Smooth muscle cell (in vitro differentiated cells): ENCODE measurements at regions not wholly inside any gene's neighbourhood (a gene's known extent, or its start where the extent isn't known, plus 50 kb on each side); places are given as distances from the start of the nearest gene placed in this dataset.

ENCODE experiments used
- DNase-seq: peaks from one replicate; lab custom pipeline; 2025; ENCODE audit not compliant: unreplicated experiment; lab: John Stamatoyannopoulos, UW
- H2AFZ ChIP-seq: fragments of 200-600 bp; sonication (generic); 2 replicates; pipeline ENCODE4 v1.6.0; 2016; ENCODE audit warnings: antibody characterized with exemption, low read depth, mild to moderate bottlenecking
- H3F3A ChIP-seq: fragments of 200-600 bp; sonication (generic); 2 replicates; pipeline ENCODE4 v1.6.0; 2017; ENCODE audit warnings: antibody characterized with exemption, low read depth
- H3K27ac ChIP-seq: fragments of 200-600 bp; sonication (generic); 2 replicates; pipeline ENCODE4 v1.5.1; 2016; ENCODE audit warnings: low read depth, mild to moderate bottlenecking
- H3K27me3 ChIP-seq: fragments of 200-600 bp; sonication (generic); 2 replicates; pipeline ENCODE4 v1.6.1; 2016; ENCODE audit warnings: low read depth, mild to moderate bottlenecking
- H3K36me3 ChIP-seq: fragments of 200-600 bp; sonication (generic); 2 replicates; pipeline ENCODE4 v1.5.1; 2016; ENCODE audit warnings: low read depth
- H3K4me1 ChIP-seq: fragments of 200-600 bp; sonication (generic); 2 replicates; pipeline ENCODE4 v1.5.1; 2016; ENCODE audit warnings: low read depth
- H3K4me2 ChIP-seq: fragments of 200-600 bp; sonication (generic); 2 replicates; pipeline ENCODE4 v1.6.0; 2016; ENCODE audit warnings: mild to moderate bottlenecking
- H3K4me3 ChIP-seq: fragments of 200-600 bp; sonication (generic); 2 replicates; pipeline ENCODE4 v1.5.1; 2016; ENCODE audit warnings: mild to moderate bottlenecking
- H3K79me2 ChIP-seq: fragments of 200-600 bp; sonication (generic); 2 replicates; pipeline ENCODE4 v1.6.0; 2016; ENCODE audit warnings: low read depth, mild to moderate bottlenecking
- H3K9ac ChIP-seq: fragments of 200-600 bp; sonication (generic); 2 replicates; pipeline ENCODE4 v1.6.0; 2016; ENCODE audit warnings: low read depth
- H3K9me3 ChIP-seq: fragments of 200-600 bp; sonication (generic); replicated peaks from 2 replicates; pipeline ENCODE4 v1.5.1; 2016; ENCODE audit warnings: low read depth
- H4K20me1 ChIP-seq: fragments of 200-600 bp; sonication (generic); 2 replicates; pipeline ENCODE4 v1.6.0; 2016; ENCODE audit warnings: low read depth
- CTCF ChIP-seq: fragments of 200-600 bp; sonication (generic); IDR thresholded peaks from 2 replicates; pipeline ENCODE4 v1.5.1; 2017; ENCODE audit warnings: borderline replicate concordance, mild to moderate bottlenecking, antibody characterized with exemption; ENCODE audit not compliant: insufficient read depth, poor library complexity, severe bottlenecking
- WGBS: methylation state at CpG from one replicate; pipeline ENCODE4 v1.1.7; 2016; ENCODE audit warnings: low lambda C conversion rate; 5-methylcytosine and 5-hydroxymethylcytosine counted together

GRCh38 chr7:42774436-42774835, 137.4 kb downstream of the C7orf25 start:
- Histone ChIP-seq H3K9me3 (peaks cover 7% of the 10 kb centered on the region), H3K27ac (no peak overlapping the region), H3K27me3 (no peaks in the 10 kb centered on the region), H3K36me3 (no peaks in the 10 kb centered on the region), H3K4me3 (no peak overlapping the region), H4K20me1 (no peaks in the 10 kb centered on the region), H3F3A (no peaks in the 10 kb centered on the region), H2AFZ (no peak overlapping the region), H3K4me1 (no peaks in the 10 kb centered on the region), H3K4me2 (no peak overlapping the region), H3K9ac (no peak overlapping the region), H3K79me2 (no peaks in the 10 kb centered on the region)
- TF ChIP-seq CTCF, result no peak
- 78% methylated on average over 4 of the region's 4 CpGs for WGBS
- no peak for DNase-seq

GRCh38 chr7:42770114-42770513, 141.8 kb downstream of the C7orf25 start:
- H3F3A ChIP-seq, result no peaks in the 10 kb centered on the region
- H3K4me3 ChIP-seq, result no peak overlapping the region
- no peaks in the 10 kb centered on the region for H4K20me1 ChIP-seq
- H2AFZ ChIP-seq, result no peak overlapping the region
- no peaks in the 10 kb centered on the region for H3K9me3 ChIP-seq
- H3K4me1 ChIP-seq, result no peaks in the 10 kb centered on the region
- H3K79me2 ChIP-seq, result no peaks in the 10 kb centered on the region
- H3K9ac ChIP-seq, result no peak overlapping the region
- TF ChIP-seq CTCF, result no peak
- no peak overlapping the region for H3K4me2 ChIP-seq
- no peaks in the 10 kb centered on the region for H3K27me3 ChIP-seq
- 78% methylated on average over 3 of the region's 3 CpGs for WGBS
- no peaks in the 10 kb centered on the region for H3K36me3 ChIP-seq
- DNase-seq, result no peak
- H3K27ac ChIP-seq, result no peak overlapping the region

GRCh38 chr7:42768045-42768444, 143.8 kb downstream of the C7orf25 start:
- no peak for DNase-seq
- Histone ChIP-seq H3F3A (no peaks in the 10 kb centered on the region), H4K20me1 (no peaks in the 10 kb centered on the region), H2AFZ (no peak overlapping the region), H3K4me3 (no peak overlapping the region), H3K4me2 (no peak overlapping the region), H3K27me3 (no peaks in the 10 kb centered on the region), H3K9ac (no peak overlapping the region), H3K79me2 (no peaks in the 10 kb centered on the region), H3K9me3 (no peaks in the 10 kb centered on the region), H3K4me1 (no peaks in the 10 kb centered on the region), H3K27ac (no peak overlapping the region), H3K36me3 (no peaks in the 10 kb centered on the region)
- TF ChIP-seq CTCF, result no peak
- 81% methylated on average over 4 of the region's 4 CpGs for WGBS

- Histone ChIP-seq H4K20me1 (no peaks in the 10 kb centered on the region), H3K4me1 (no peaks in the 10 kb centered on the region), H3K9me3 (no peaks in the 10 kb centered on the region), H3F3A (no peaks in the 10 kb centered on the region), H3K4me2 (no peak overlapping the region), H3K79me2 (no peaks in the 10 kb centered on the region), H3K9ac (no peak overlapping the region), H3K27me3 (no peaks in the 10 kb centered on the region), H3K27ac (no peak overlapping the region), H3K36me3 (no peaks in the 10 kb centered on the region), H2AFZ (no peak overlapping the region), H3K4me3 (no peak overlapping the region)
- no peak for TF ChIP-seq CTCF
- WGBS, result 79% methylated on average over 2 of the region's 3 CpGs
- no peak for DNase-seq
These were observed 145.0 kb downstream of the C7orf25 start for GRCh38 chr7:42766782-42767423.
